PC-3 (cell line): ENCODE measurements at regions not wholly inside any gene's neighbourhood (a gene's known extent, or its start where the extent isn't known, plus 50 kb on each side); places are given as distances from the start of the nearest gene placed in this dataset.

Source experiments
- EZH2 ChIP-seq: fragments of 300-600 bp; sonication (generic); IDR thresholded peaks from one replicate; pipeline ENCODE4 v1.6.1; 2017; ENCODE audit warnings: antibody characterized with exemption, mild to moderate bottlenecking, low read length; ENCODE audit not compliant: unreplicated experiment
- TF ChIP-seq, protein P1 (sequence below): fragments of 300-600 bp; sonication (generic); conservative IDR thresholded peaks from 2 replicates; pipeline ENCODE4 v1.5.1; 2017; ENCODE audit warnings: antibody characterized with exemption, low read depth, mild to moderate bottlenecking, low read length

GRCh38 chr20:54337144-54337543 lies 129.3 kb downstream of the PFDN4 start:
- TF ChIP-seq, protein P1, sequence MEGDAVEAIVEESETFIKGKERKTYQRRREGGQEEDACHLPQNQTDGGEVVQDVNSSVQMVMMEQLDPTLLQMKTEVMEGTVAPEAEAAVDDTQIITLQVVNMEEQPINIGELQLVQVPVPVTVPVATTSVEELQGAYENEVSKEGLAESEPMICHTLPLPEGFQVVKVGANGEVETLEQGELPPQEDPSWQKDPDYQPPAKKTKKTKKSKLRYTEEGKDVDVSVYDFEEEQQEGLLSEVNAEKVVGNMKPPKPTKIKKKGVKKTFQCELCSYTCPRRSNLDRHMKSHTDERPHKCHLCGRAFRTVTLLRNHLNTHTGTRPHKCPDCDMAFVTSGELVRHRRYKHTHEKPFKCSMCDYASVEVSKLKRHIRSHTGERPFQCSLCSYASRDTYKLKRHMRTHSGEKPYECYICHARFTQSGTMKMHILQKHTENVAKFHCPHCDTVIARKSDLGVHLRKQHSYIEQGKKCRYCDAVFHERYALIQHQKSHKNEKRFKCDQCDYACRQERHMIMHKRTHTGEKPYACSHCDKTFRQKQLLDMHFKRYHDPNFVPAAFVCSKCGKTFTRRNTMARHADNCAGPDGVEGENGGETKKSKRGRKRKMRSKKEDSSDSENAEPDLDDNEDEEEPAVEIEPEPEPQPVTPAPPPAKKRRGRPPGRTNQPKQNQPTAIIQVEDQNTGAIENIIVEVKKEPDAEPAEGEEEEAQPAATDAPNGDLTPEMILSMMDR: no peak
- no peak for TF ChIP-seq EZH2
